ENCODE measurements at regions not wholly inside any gene's neighbourhood (a gene's known extent, or its start where the extent isn't known, plus 50 kb on each side); places are given as distances from the start of the nearest gene placed in this dataset.

DNA sequence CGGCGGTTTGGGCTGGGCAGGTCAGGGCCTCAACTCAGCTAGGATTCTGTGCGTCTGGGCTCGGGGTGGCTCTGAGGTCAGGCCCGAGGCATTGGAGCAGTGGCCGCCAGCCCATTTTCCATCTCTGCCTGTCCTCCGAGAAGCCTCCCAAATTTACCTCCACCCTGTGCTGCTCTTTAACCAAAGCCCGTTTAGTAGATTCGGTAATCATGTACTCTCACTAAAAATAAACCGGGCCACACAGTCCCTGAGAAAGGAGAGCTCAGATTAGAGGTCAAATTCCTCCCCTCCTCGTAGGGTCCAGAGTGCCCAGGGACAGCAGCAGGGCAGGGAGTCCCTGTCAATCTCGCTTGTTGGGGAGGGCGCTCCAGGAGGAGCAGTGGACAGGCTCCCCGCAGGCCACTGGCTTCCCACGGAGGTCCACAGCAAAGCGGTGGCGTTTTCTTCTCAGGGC, 88.7 kb upstream of the CHST15 start:
- Histone ChIP-seq H3K27me3 (ENCODE audit: control insufficient read depth in 3 of 3, insufficient read depth in 3 of 3, low read length in 3 of 3) (no peaks in the 10 kb centered on the region), H3K27ac (ENCODE audit: low read depth, low read length) (peak overlapping the region; percentile 85), H3K36me3 (ENCODE audit: control insufficient read depth in 3 of 3, insufficient read depth in 3 of 3, low read length in 3 of 3) (no peaks in the 10 kb centered on the region), H3K4me3 (ENCODE audit: low read length in 3 of 3) (no peak overlapping the region), H3K9ac (ENCODE audit: low read depth in 1 of 3, low read length in 3 of 3) (peak overlapping the region in 2 of 3 donors; percentile 41 to 64), H3K4me1 (ENCODE audit: control insufficient read depth in 3 of 3, insufficient read depth in 3 of 3, low read length in 3 of 3) (peaks cover 8 to 27% (median 23%) of the 10 kb centered on the region in 3 donors), H3K9me3 (ENCODE audit: control insufficient read depth in 3 of 3, low read length in 3 of 3) (no peaks in the 10 kb centered on the region)

DNA sequence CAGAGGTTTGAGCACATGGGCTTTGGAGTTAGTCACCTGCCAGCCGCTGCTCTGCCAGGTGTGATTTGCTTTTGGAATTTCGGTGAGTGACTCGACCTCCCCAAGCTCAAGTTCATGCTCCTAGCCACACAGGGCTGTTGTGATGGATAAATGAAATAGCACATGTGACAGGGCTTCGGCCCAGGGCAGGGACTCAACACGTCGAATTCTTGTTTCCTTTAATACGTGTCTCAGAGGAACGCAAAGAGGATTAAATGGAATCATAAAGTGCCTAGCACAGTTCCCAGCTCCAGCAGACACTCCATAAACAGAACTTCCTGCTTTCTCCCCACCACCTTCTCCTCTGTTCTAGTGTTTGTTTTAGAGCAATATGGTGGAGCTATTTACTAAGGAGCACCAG, 88.3 kb upstream of the CHST15 start:
- Histone ChIP-seq H3K27ac (ENCODE audit: low read depth, low read length) (peak overlapping the region; percentile 85), H3K27me3 (ENCODE audit: control insufficient read depth in 3 of 3, insufficient read depth in 3 of 3, low read length in 3 of 3) (no peaks in the 10 kb centered on the region), H3K4me1 (ENCODE audit: control insufficient read depth in 3 of 3, insufficient read depth in 3 of 3, low read length in 3 of 3) (peaks cover 8 to 27% (median 23%) of the 10 kb centered on the region in 3 donors), H3K9me3 (ENCODE audit: control insufficient read depth in 3 of 3, low read length in 3 of 3) (no peaks in the 10 kb centered on the region), H3K4me3 (ENCODE audit: low read length in 3 of 3) (no peak overlapping the region), H3K36me3 (ENCODE audit: control insufficient read depth in 3 of 3, insufficient read depth in 3 of 3, low read length in 3 of 3) (no peaks in the 10 kb centered on the region), H3K9ac (ENCODE audit: low read depth in 1 of 3, low read length in 3 of 3) (peak overlapping the region in 1 of 3 donors; percentile 64)

DNA sequence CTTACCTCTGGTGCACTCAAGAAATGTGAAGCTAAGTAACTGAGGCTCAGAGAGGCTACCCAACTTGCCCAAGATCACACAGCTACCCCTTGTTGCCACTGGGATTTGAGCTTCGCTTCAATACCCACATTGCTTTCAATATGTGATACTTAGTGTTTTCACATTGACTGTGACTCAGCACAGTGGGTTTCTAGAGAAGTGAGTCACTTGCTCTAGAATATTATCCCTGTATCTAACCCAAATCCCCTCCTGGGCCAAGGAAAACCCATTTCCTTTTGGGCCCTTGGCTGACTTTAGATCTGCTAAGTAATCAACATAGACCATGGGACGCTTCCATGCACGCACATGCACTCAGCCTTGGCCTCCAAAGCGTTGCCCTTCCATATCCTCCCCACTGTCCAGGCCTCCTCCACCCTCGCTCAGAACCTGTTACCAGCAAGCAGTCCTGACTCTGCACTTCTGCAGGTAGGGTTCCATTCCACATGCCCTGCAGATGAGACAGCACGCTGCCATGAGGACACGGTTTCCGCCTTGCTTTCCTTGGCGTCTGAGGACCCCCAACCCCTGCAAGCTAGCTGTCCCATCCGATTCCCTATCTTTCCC, 87.7 kb upstream of the CHST15 start:
- peaks cover 8 to 27% (median 23%) of the 10 kb centered on the region in 3 donors for H3K4me1 ChIP-seq (ENCODE audit: control insufficient read depth in 3 of 3, insufficient read depth in 3 of 3, low read length in 3 of 3)
- H3K9me3 ChIP-seq (ENCODE audit: control insufficient read depth in 3 of 3, low read length in 3 of 3): no peaks in the 10 kb centered on the region
- H3K9ac ChIP-seq (ENCODE audit: low read depth in 1 of 3, low read length in 3 of 3): no peak overlapping the region
- no peak overlapping the region for H3K4me3 ChIP-seq (ENCODE audit: low read length in 3 of 3)
- H3K27me3 ChIP-seq (ENCODE audit: control insufficient read depth in 3 of 3, insufficient read depth in 3 of 3, low read length in 3 of 3): no peaks in the 10 kb centered on the region
- peak overlapping the region; percentile 85 for H3K27ac ChIP-seq (ENCODE audit: low read depth, low read length)
- no peaks in the 10 kb centered on the region for H3K36me3 ChIP-seq (ENCODE audit: control insufficient read depth in 3 of 3, insufficient read depth in 3 of 3, low read length in 3 of 3)

DNA sequence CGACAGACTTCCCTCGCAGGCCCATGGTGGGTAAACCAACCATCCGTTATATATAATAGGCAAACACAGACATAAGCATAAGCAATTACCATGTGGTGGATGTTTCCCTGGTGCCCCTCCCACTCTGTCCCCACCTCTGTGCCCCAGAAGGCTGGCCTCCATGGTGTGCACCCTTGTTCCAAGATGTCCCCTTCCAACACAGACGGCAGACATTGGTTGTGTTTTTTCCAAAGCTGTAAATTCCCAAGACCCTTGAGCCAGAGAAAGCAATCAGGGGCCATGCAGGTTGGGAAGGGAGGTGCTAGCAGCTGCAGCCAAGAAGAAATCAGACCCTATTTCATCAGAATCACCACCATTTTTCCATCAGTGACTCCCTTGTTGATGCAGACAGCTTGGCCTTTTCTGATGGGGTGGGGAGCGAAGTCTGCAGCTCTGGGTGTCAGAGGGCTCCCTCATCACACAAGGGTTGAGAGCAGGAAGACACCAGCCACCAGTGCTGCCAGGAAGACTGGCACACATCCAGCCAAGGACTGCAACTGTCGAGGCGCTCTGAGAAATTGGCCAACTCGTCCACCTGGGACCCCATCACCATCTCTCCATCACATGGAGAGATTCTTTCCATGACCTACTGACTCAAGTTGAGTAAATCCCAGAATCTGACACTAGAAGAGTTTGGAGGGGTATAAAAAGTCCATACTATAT, 86.8 kb upstream of the CHST15 start:
- Histone ChIP-seq H3K36me3 (ENCODE audit: control insufficient read depth in 3 of 3, insufficient read depth in 3 of 3, low read length in 3 of 3) (no peaks in the 10 kb centered on the region), H3K27ac (ENCODE audit: low read depth, low read length) (no peak overlapping the region), H3K9me3 (ENCODE audit: control insufficient read depth in 3 of 3, low read length in 3 of 3) (no peaks in the 10 kb centered on the region), H3K4me3 (ENCODE audit: low read length in 3 of 3) (no peak overlapping the region), H3K4me1 (ENCODE audit: control insufficient read depth in 3 of 3, insufficient read depth in 3 of 3, low read length in 3 of 3) (peaks cover 8 to 27% (median 23%) of the 10 kb centered on the region in 3 donors), H3K27me3 (ENCODE audit: control insufficient read depth in 3 of 3, insufficient read depth in 3 of 3, low read length in 3 of 3) (no peaks in the 10 kb centered on the region), H3K9ac (ENCODE audit: low read depth in 1 of 3, low read length in 3 of 3) (no peak overlapping the region)

DNA sequence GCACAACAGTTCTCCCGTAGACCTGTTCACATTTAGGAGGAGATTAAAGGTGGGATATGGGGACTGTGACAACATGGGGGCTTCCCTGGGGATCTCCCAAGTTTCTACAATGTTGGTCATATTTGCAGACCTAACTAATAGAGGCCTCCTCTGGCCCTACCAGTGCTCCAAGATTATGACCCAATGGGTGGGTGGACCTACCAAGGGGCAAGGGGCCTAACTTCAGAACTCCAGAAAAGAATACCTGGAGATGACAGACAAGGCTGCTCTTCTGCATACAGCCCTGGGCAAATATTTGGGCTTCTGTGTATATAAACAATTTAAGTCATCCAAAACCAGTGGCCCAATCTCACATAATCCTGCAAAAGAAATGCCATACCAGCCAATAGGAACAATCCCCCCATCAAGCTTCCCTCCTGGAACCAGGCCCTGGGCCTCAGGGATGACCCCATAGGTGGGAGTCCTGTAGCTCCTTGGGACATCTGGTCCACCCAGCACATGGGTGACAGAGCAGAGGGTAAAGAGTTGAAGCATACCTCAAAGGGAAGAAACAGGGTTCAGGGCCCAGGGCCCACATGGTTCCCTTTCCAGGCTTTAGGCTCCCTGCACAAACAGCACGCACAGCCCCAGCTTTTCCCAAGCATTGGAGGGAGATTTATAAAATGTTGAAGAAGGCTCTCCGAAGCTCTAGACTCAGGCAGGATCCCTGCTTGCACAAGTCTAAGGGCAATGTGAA, 86.1 kb upstream of the CHST15 start:
- Histone ChIP-seq H3K4me1 (ENCODE audit: control insufficient read depth in 3 of 3, insufficient read depth in 3 of 3, low read length in 3 of 3) (peaks cover 8 to 27% (median 25%) of the 10 kb centered on the region in 3 donors), H3K36me3 (ENCODE audit: control insufficient read depth in 3 of 3, insufficient read depth in 3 of 3, low read length in 3 of 3) (no peaks in the 10 kb centered on the region), H3K9me3 (ENCODE audit: control insufficient read depth in 3 of 3, low read length in 3 of 3) (no peaks in the 10 kb centered on the region), H3K9ac (ENCODE audit: low read depth in 1 of 3, low read length in 3 of 3) (no peak overlapping the region), H3K27ac (ENCODE audit: low read depth, low read length) (no peak overlapping the region), H3K4me3 (ENCODE audit: low read length in 3 of 3) (no peak overlapping the region), H3K27me3 (ENCODE audit: control insufficient read depth in 3 of 3, insufficient read depth in 3 of 3, low read length in 3 of 3) (no peaks in the 10 kb centered on the region)

DNA sequence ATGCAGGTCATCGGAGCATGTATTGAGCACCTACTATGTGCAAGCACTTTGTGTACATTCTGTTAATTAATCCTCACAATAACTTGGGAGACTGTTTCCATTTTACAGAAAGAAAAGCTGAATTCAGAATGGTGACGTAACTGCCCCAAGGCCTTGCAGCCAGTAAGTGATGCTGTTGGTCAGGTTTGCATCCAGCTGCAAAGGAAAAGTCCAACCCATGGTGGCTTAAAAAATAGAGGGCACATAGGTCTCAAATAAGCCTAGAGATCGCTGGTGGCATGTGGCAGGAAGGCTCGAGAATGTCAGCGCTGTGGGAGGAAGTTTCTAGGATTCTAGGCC, 83.8 kb upstream of the CHST15 start:
- no peak overlapping the region for H3K9ac ChIP-seq (ENCODE audit: low read depth in 1 of 3, low read length in 3 of 3)
- H3K9me3 ChIP-seq (ENCODE audit: control insufficient read depth in 3 of 3, low read length in 3 of 3): no peaks in the 10 kb centered on the region
- no peaks in the 10 kb centered on the region for H3K27me3 ChIP-seq (ENCODE audit: control insufficient read depth in 3 of 3, insufficient read depth in 3 of 3, low read length in 3 of 3)
- no peaks in the 10 kb centered on the region for H3K36me3 ChIP-seq (ENCODE audit: control insufficient read depth in 3 of 3, insufficient read depth in 3 of 3, low read length in 3 of 3)
- H3K4me3 ChIP-seq (ENCODE audit: low read length in 3 of 3): no peak overlapping the region
- no peak overlapping the region for H3K27ac ChIP-seq (ENCODE audit: low read depth, low read length)
- peaks cover 5 to 16% (median 12%) of the 10 kb centered on the region in 3 donors for H3K4me1 ChIP-seq (ENCODE audit: control insufficient read depth in 3 of 3, insufficient read depth in 3 of 3, low read length in 3 of 3)

DNA sequence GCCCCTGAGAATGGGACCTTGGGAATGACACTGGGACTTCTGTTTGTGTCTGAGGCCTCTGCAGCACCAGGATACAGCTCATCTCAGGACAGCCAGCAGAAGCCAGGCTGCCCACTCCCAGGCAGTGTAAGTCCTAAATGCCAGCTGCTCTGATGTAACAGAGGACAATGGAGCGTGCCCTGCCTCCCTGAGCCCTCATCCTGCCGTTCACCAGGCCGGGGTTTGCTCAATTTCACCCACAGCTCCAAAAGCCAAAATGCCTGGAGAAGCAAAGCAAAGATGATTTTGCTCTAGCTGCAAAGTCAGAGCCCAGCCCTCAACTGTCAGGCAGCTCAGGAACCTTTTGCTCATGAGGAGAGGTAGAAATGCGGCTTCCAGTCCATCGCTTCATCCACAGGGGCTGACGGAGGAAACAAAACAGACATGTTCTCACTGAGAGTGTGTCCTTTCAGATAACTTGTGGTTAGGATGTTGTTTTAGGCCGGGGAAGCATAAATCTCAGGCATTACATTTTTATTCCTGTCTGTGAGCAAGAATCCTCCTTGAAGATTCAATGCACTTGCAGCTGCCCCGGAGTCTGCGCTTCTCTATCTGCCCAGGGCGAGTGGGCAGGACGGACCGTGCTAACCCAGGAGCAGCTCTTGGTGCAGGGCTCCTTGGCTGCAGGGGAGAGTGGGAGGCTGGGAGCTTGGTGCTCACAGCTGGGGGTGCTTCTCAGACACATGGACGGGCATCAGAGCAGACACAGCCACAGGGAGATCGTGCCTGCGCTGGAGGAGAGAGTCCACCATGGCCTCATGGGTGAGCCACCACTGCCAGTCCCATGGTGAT, 83.2 kb upstream of the CHST15 start:
- no peaks in the 10 kb centered on the region for H3K9me3 ChIP-seq (ENCODE audit: control insufficient read depth in 3 of 3, low read length in 3 of 3)
- H3K27me3 ChIP-seq (ENCODE audit: control insufficient read depth in 3 of 3, insufficient read depth in 3 of 3, low read length in 3 of 3): no peaks in the 10 kb centered on the region
- H3K4me3 ChIP-seq (ENCODE audit: low read length in 3 of 3): no peak overlapping the region
- H3K4me1 ChIP-seq (ENCODE audit: control insufficient read depth in 3 of 3, insufficient read depth in 3 of 3, low read length in 3 of 3): peaks cover 1 to 11% (median 6%) of the 10 kb centered on the region in 3 donors
- no peak overlapping the region for H3K27ac ChIP-seq (ENCODE audit: low read depth, low read length)
- no peak overlapping the region for H3K9ac ChIP-seq (ENCODE audit: low read depth in 1 of 3, low read length in 3 of 3)
- no peaks in the 10 kb centered on the region for H3K36me3 ChIP-seq (ENCODE audit: control insufficient read depth in 3 of 3, insufficient read depth in 3 of 3, low read length in 3 of 3)

DNA sequence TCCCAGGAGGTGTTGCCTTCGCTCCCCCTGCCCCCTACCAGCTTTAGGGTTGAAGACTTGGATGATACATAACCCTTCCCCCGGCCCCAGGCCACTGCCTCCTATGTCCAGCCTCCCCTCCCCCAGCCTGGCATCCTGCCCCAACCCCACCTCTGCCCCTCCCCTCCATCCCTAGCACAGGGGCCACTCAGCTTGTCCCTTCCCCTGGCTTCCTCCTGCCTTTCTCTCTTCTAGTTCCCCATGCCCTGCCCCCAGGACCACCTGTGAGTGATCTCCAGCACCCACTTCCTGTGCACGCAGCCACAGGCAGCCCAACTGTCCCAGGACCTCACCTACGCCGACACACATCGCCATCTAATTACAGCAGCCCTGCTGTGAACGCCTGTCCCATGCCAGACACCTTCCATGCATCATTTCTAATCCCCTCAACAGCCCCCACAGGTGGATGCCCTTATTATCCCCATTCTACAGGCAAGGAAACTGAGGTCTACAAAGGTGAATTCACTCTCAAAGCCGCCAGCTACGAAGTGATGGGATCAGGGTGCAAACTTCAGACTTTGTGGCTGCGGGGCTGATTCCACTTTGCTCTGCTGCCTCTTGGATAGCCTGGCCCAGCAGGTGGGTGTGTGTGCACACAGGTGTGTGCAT, 82.4 kb upstream of the CHST15 start:
- Histone ChIP-seq H3K27me3 (ENCODE audit: control insufficient read depth in 3 of 3, insufficient read depth in 3 of 3, low read length in 3 of 3) (no peaks in the 10 kb centered on the region), H3K4me3 (ENCODE audit: low read length in 3 of 3) (no peak overlapping the region), H3K4me1 (ENCODE audit: control insufficient read depth in 3 of 3, insufficient read depth in 3 of 3, low read length in 3 of 3) (peaks cover 0 to 4% (median 0%) of the 10 kb centered on the region in 3 donors), H3K9ac (ENCODE audit: low read depth in 1 of 3, low read length in 3 of 3) (no peak overlapping the region), H3K9me3 (ENCODE audit: control insufficient read depth in 3 of 3, low read length in 3 of 3) (no peaks in the 10 kb centered on the region), H3K36me3 (ENCODE audit: control insufficient read depth in 3 of 3, insufficient read depth in 3 of 3, low read length in 3 of 3) (no peaks in the 10 kb centered on the region), H3K27ac (ENCODE audit: low read depth, low read length) (no peak overlapping the region)
